Type B pancreatic cell (in vitro differentiated cells): ENCODE measurements at regions not wholly inside any gene's neighbourhood (a gene's known extent, or its start where the extent isn't known, plus 50 kb on each side); places are given as distances from the start of the nearest gene placed in this dataset.
A peak's percentile ranks its signal among the peaks of the same experiment; 100 is the strongest.

Source experiments
- DNase-seq: peaks from one replicate; pipeline ENCODE4 v3.0.0; 2021; ENCODE audit warnings: mixed read lengths; ENCODE audit not compliant: unreplicated experiment; ENCODE audit errors: extremely low spot score
- H3K27ac Mint-ChIP-seq: 2 replicates; pipeline ENCODE4 v1.8.0; 2021; ENCODE audit warnings: mild to moderate bottlenecking, mixed read lengths
- H3K27me3 Mint-ChIP-seq: 2 replicates; pipeline ENCODE4 v1.8.0; 2021; ENCODE audit warnings: mixed read lengths
- H3K36me3 Mint-ChIP-seq: 2 replicates; pipeline ENCODE4 v1.8.0; 2021; ENCODE audit warnings: mixed read lengths
- H3K4me1 Mint-ChIP-seq: one replicate; pipeline ENCODE4 v1.8.0; 2021; ENCODE audit warnings: mixed read lengths; ENCODE audit not compliant: unreplicated experiment
- H3K4me3 Mint-ChIP-seq: 2 replicates; pipeline ENCODE4 v1.8.0; 2021; ENCODE audit warnings: mild to moderate bottlenecking, mixed read lengths
- H3K9me3 Mint-ChIP-seq: 2 replicates; pipeline ENCODE4 v1.8.0; 2021; ENCODE audit warnings: mixed read lengths
- CTCF ChIP-seq: fragments of 200-600 bp; sonication (generic); conservative IDR thresholded peaks from 2 replicates; pipeline ENCODE4 v1.5.0; 2021; ENCODE audit warnings: antibody characterized with exemption, mild to moderate bottlenecking

DNA sequence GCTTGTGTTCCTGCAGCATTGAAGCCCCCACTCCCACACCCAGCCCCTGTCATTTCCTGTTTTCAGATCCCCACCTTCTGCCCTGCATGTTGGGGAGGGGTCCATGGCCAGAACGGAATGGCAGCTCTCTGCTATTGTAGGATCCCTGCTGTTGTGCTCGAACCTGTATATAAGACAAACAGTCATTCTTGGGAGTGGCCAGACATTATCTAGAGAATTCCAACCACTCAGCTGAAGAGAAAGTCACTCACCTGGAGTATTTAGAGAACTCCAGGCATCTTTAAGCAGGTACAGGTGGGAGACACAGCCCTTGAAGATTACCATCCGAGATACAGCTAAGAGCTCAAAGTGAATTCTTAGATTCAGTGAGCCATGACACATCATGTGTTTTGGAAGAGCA lies 96.1 kb downstream of the C9orf152 start:
- no peaks in the 10 kb centered on the region for H3K9me3 Mint-ChIP-seq
- no peak for TF ChIP-seq CTCF
- H3K27me3 Mint-ChIP-seq, result no peaks in the 10 kb centered on the region
- H3K4me3 Mint-ChIP-seq, result peak overlapping the region; percentile 27
- H3K36me3 Mint-ChIP-seq, result peaks cover 5% of the 10 kb centered on the region
- no peak for DNase-seq
- H3K27ac Mint-ChIP-seq, result peak overlapping the region; percentile 44
- H3K4me1 Mint-ChIP-seq, result peaks cover 47% of the 10 kb centered on the region

GRCh38 chr9:110112792-110113191 lies 95.2 kb downstream of the C9orf152 start:
- H3K27ac Mint-ChIP-seq, result no peak overlapping the region
- peaks cover 48% of the 10 kb centered on the region for H3K4me1 Mint-ChIP-seq
- no peaks in the 10 kb centered on the region for H3K27me3 Mint-ChIP-seq
- TF ChIP-seq CTCF, result no peak
- no peak overlapping the region for H3K4me3 Mint-ChIP-seq
- no peaks in the 10 kb centered on the region for H3K9me3 Mint-ChIP-seq
- H3K36me3 Mint-ChIP-seq, result peaks cover 5% of the 10 kb centered on the region
- no peak for DNase-seq

- H3K36me3 Mint-ChIP-seq, result peaks cover 5% of the 10 kb centered on the region
- no peaks in the 10 kb centered on the region for H3K27me3 Mint-ChIP-seq
- no peak for DNase-seq
- H3K4me1 Mint-ChIP-seq, result peaks cover 44% of the 10 kb centered on the region
- H3K27ac Mint-ChIP-seq, result no peak overlapping the region
- no peak for TF ChIP-seq CTCF
- H3K4me3 Mint-ChIP-seq, result no peak overlapping the region
- no peaks in the 10 kb centered on the region for H3K9me3 Mint-ChIP-seq
Measured at GRCh38 chr9:110114086-110114858, 93.7 kb downstream of the C9orf152 start.

- DNase-seq, result no peak
- Mint-ChIP-seq H3K27ac (no peak overlapping the region), H3K27me3 (no peaks in the 10 kb centered on the region), H3K9me3 (no peaks in the 10 kb centered on the region), H3K4me3 (no peak overlapping the region), H3K36me3 (peaks cover 5% of the 10 kb centered on the region), H3K4me1 (peaks cover 39% of the 10 kb centered on the region)
- TF ChIP-seq CTCF, result no peak
Measured at GRCh38 chr9:110114859-110115201, 93.1 kb downstream of the C9orf152 start.

GRCh38 chr9:110115341-110115820 lies 92.6 kb downstream of the C9orf152 start:
- H3K27me3 Mint-ChIP-seq, result no peaks in the 10 kb centered on the region
- no peak overlapping the region for H3K27ac Mint-ChIP-seq
- H3K4me1 Mint-ChIP-seq, result peaks cover 37% of the 10 kb centered on the region
- no peak for DNase-seq
- H3K4me3 Mint-ChIP-seq, result no peak overlapping the region
- H3K36me3 Mint-ChIP-seq, result peaks cover 5% of the 10 kb centered on the region
- H3K9me3 Mint-ChIP-seq, result no peaks in the 10 kb centered on the region
- TF ChIP-seq CTCF, result no peak
